Body of pancreas (tissue), 4 donors: ENCODE measurements at regions not wholly inside any gene's neighbourhood (a gene's known extent, or its start where the extent isn't known, plus 50 kb on each side); places are given as distances from the start of the nearest gene placed in this dataset.

Experiments used
- POLR2A ChIP-seq, 3 donors: fragments of 450-650 bp; IDR thresholded peaks; one replicate each; pipeline ENCODE4 v1.6.1; 2016; ENCODE audit warnings: antibody characterized with exemption in 3 of 3, mild to moderate bottlenecking in 2 of 3
- TF ChIP-seq, protein P1 (sequence below), 7 experiments: fragments of 450-650 bp in 4 of 7; fragments of 200-600 bp in 3 of 7; sonication (generic) in 3 of 7; IDR thresholded peaks; one replicate each; pipeline ENCODE4 v1.5.1; 2016 to 2019; ENCODE audit warnings: antibody characterized with exemption in 7 of 7

DNA sequence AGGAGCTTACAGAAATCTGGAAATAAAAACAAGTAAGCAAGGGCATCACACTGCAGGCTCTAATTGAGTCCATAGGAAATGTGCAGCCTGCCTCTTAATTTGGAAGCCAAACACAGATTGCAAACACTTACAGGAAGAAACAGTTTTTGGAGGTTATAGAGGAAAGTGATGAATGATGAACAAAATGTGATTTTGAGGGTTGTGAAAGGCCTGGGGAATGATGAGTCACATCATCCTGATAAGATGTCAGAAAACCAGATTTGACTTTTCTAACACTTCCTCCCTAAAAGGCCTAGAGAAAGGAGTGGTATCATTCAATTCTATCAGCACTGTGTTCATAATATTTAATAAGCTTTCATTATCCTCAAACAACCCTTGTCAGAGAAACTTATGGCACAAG is 96.6 kb upstream of the POU2AF2 start:
- TF ChIP-seq, protein P1, sequence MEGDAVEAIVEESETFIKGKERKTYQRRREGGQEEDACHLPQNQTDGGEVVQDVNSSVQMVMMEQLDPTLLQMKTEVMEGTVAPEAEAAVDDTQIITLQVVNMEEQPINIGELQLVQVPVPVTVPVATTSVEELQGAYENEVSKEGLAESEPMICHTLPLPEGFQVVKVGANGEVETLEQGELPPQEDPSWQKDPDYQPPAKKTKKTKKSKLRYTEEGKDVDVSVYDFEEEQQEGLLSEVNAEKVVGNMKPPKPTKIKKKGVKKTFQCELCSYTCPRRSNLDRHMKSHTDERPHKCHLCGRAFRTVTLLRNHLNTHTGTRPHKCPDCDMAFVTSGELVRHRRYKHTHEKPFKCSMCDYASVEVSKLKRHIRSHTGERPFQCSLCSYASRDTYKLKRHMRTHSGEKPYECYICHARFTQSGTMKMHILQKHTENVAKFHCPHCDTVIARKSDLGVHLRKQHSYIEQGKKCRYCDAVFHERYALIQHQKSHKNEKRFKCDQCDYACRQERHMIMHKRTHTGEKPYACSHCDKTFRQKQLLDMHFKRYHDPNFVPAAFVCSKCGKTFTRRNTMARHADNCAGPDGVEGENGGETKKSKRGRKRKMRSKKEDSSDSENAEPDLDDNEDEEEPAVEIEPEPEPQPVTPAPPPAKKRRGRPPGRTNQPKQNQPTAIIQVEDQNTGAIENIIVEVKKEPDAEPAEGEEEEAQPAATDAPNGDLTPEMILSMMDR (IDR thresholded peaks at IDR 0.05), result no peak
- no peak for TF ChIP-seq POLR2A (IDR thresholded peaks at IDR 0.05)
